ENCODE measurements at regions not wholly inside any gene's neighbourhood (a gene's known extent, or its start where the extent isn't known, plus 50 kb on each side); places are given as distances from the start of the nearest gene placed in this dataset.
"Not testable (repeated sequence)": the region's sequence is repeated elsewhere in the genome, so short reads cannot be mapped to it uniquely, and the experiment has no call there.

GRCh38 chr12:47473091-47473490 is 232.7 kb downstream of the RPAP3 start:
- H3K27me3 ChIP-seq (replicated peaks in 1 of 2; ENCODE audit: control insufficient read depth in 2 of 2, insufficient read depth in 2 of 2, low read length in 1 of 2) = no peaks in the 10 kb centered on the region
- no peak overlapping the region for H3K4me3 ChIP-seq
- H3K79me2 ChIP-seq (ENCODE audit: control insufficient read depth, insufficient read depth, low read length) = no peaks in the 10 kb centered on the region
- ATAC-seq (no peak), FAIRE-seq (no peak), DNase-seq (ENCODE audit: low read depth, low spot score) (no peak)
- ChIA-PET RAD21 (ENCODE audit: unreplicated experiment) (no interaction called here), CTCF (no interaction called here), POLR2A (no interaction called here), SMC1A (ENCODE audit: uncharacterized antibody, unreplicated experiment) (no interaction called here)
- in situ Hi-C loops (cut with MboI) (no loop called here), intact Hi-C loops (cut with micrococcal nuclease; ENCODE audit: unreplicated experiment) (no loop called here)
- WGBS (ENCODE audit: insufficient coverage, insufficient replicate concordance, low lambda C conversion rate, missing lambda C conversion rate) = 7% methylated on average over 3 of the region's 3 CpGs
- BruUV-seq (replicated peaks) = no TSS peak
- H3K4me2 ChIP-seq (ENCODE audit: control insufficient read depth, insufficient read depth) = no peak overlapping the region
- no peak overlapping the region for H3K27ac ChIP-seq (ENCODE audit: control insufficient read depth, insufficient read depth)
- TF ChIP-seq MAX (IDR thresholded peaks at IDR 0.05; ENCODE audit: low read depth, low read length) = no peak
- TF ChIP-seq ATF7 (IDR thresholded peaks at IDR 0.05; ENCODE audit: low read depth) = no peak
- H4K20me1 ChIP-seq (ENCODE audit: control insufficient read depth, insufficient read depth) = no peaks in the 10 kb centered on the region
- H3K9me3 ChIP-seq (replicated peaks; ENCODE audit: control insufficient read depth, insufficient read depth, low read length) = no peaks in the 10 kb centered on the region; the same call in 2 of the 3 replicates
- no peak overlapping the region for H2AFZ ChIP-seq (ENCODE audit: control insufficient read depth, low read depth, low read length)
- no peak overlapping the region for H3K9ac ChIP-seq (ENCODE audit: control insufficient read depth, insufficient read depth, low read length)
- no peaks in the 10 kb centered on the region for H3K36me3 ChIP-seq (ENCODE audit: control insufficient read depth in 2 of 2, insufficient read depth in 2 of 2, low read length in 1 of 2)
- H3K4me1 ChIP-seq (ENCODE audit: control insufficient read depth, insufficient read depth, low read length) = no peaks in the 10 kb centered on the region

- H3K79me2 ChIP-seq (ENCODE audit: control insufficient read depth, insufficient read depth, low read length); FAIRE-seq; H3K27ac ChIP-seq (ENCODE audit: control insufficient read depth, insufficient read depth); ATAC-seq; H3K9ac ChIP-seq (ENCODE audit: control insufficient read depth, insufficient read depth, low read length); H3K4me2 ChIP-seq (ENCODE audit: control insufficient read depth, insufficient read depth); H3K4me1 ChIP-seq (ENCODE audit: control insufficient read depth, insufficient read depth, low read length); H3K36me3 ChIP-seq (ENCODE audit: control insufficient read depth in 2 of 2, insufficient read depth in 2 of 2, low read length in 1 of 2); H2AFZ ChIP-seq (ENCODE audit: control insufficient read depth, low read depth, low read length); RAD21 ChIA-PET (ENCODE audit: unreplicated experiment); BruUV-seq (replicated peaks); H3K9me3 ChIP-seq (replicated peaks; ENCODE audit: control insufficient read depth, insufficient read depth, low read length); in situ Hi-C loops (cut with MboI); H3K4me3 ChIP-seq; intact Hi-C loops (cut with micrococcal nuclease; ENCODE audit: unreplicated experiment); H3K27me3 ChIP-seq (replicated peaks in 1 of 2; ENCODE audit: control insufficient read depth in 2 of 2, insufficient read depth in 2 of 2, low read length in 1 of 2); CTCF ChIA-PET; H4K20me1 ChIP-seq (ENCODE audit: control insufficient read depth, insufficient read depth); SMC1A ChIA-PET (ENCODE audit: uncharacterized antibody, unreplicated experiment); DNase-seq (ENCODE audit: low read depth, low spot score); POLR2A ChIA-PET: not testable (repeated sequence)
- WGBS (ENCODE audit: insufficient coverage, insufficient replicate concordance, low lambda C conversion rate, missing lambda C conversion rate) = 0% methylated on average over 1 of the region's 1 CpG
These were observed 235.5 kb downstream of the RPAP3 start for GRCh38 chr12:47470349-47470748.

GRCh38 chr12:47463918-47464317 is 241.9 kb downstream of the RPAP3 start:
- FAIRE-seq; H3K79me2 ChIP-seq (ENCODE audit: control insufficient read depth, insufficient read depth, low read length); H3K27me3 ChIP-seq (replicated peaks in 1 of 2; ENCODE audit: control insufficient read depth in 2 of 2, insufficient read depth in 2 of 2, low read length in 1 of 2); H3K4me1 ChIP-seq (ENCODE audit: control insufficient read depth, insufficient read depth, low read length); H4K20me1 ChIP-seq (ENCODE audit: control insufficient read depth, insufficient read depth); ATAC-seq; H3K9me3 ChIP-seq (replicated peaks; ENCODE audit: control insufficient read depth, insufficient read depth, low read length); BruUV-seq (replicated peaks); in situ Hi-C loops (cut with MboI); SMC1A ChIA-PET (ENCODE audit: uncharacterized antibody, unreplicated experiment); H3K36me3 ChIP-seq (ENCODE audit: control insufficient read depth in 2 of 2, insufficient read depth in 2 of 2, low read length in 1 of 2); intact Hi-C loops (cut with micrococcal nuclease; ENCODE audit: unreplicated experiment); RAD21 ChIA-PET (ENCODE audit: unreplicated experiment); DNase-seq (ENCODE audit: low read depth, low spot score); H3K27ac ChIP-seq (ENCODE audit: control insufficient read depth, insufficient read depth); H3K4me3 ChIP-seq; CTCF ChIA-PET; H3K4me2 ChIP-seq (ENCODE audit: control insufficient read depth, insufficient read depth); POLR2A ChIA-PET; H3K9ac ChIP-seq (ENCODE audit: control insufficient read depth, insufficient read depth, low read length); H2AFZ ChIP-seq (ENCODE audit: control insufficient read depth, low read depth, low read length): not testable (repeated sequence)
- WGBS (ENCODE audit: insufficient coverage, insufficient replicate concordance, low lambda C conversion rate, missing lambda C conversion rate) = 58% methylated on average over 5 of the region's 5 CpGs

All from GM12878 (cell line).